ENCODE measurements at regions not wholly inside any gene's neighbourhood (a gene's known extent, or its start where the extent isn't known, plus 50 kb on each side); places are given as distances from the start of the nearest gene placed in this dataset.

DNA sequence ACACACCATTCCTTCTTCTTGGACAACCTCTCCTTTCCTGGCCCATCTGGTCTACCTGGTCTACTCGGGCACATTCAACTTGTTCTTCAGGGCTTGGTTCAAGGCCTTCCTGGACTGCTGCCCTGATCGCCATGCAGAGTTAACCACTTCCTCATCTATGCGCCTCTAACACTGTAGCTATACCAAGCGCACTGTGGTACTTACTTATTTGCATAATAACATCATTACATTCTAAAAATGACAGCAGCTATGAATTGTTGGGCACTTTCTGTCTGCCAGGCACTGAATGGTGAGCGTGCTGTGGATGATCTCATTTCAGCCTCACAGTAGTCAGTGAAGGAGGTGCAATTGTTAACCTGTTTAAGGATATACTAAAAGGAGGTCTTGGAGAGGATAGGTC, 66.9 kb upstream of the SDK2 start:
- peaks cover 0 to 2% (median 0%) of the 10 kb centered on the region in 3 donors for H3K36me3 Mint-ChIP-seq
- H3K9me3 Mint-ChIP-seq = peaks cover 0 to 3% (median 0%) of the 10 kb centered on the region in 9 donors
- DNase-seq (no peak), ATAC-seq (no peak)
- peaks cover 0 to 2% (median 1%) of the 10 kb centered on the region in 5 donors for H3K27me3 Mint-ChIP-seq
- H3K4me1 Mint-ChIP-seq = peaks cover 10 to 19% (median 15%) of the 10 kb centered on the region in 4 donors
- no peak overlapping the region for H3K4me3 Mint-ChIP-seq
- POLR2A ChIA-PET = interaction anchor here (1.3 to 3.0 kb wide), 4 partner anchors 9 to 281 kb away, joined by 3 to 12 read pairs (median 10); no protein-coding TSS in a partner anchor
- H3K27ac Mint-ChIP-seq = peak overlapping the region in 2 of 10 donors; percentile 43 to 52

DNA sequence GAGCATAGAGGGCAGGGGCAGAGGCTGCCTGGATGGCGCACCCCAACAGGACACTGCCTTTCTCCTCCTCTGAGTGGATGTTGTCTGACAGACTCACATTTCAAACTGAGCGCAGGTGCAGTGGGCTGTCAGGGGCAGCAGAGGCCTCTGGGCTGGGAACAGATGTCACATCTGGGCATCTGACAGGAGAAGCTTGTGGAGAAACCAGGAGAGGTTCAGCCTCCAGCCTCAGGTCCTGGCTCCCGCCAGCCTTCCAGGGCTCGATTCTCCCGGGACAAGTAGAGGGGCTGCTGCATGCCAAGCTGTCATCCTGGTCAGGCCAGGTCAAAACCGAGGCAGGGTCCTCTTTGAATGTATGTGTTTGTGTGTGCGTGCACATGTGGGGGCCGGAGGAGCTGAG, 67.7 kb upstream of the SDK2 start:
- peaks cover 0 to 2% (median 0%) of the 10 kb centered on the region in 3 donors for H3K36me3 Mint-ChIP-seq
- H3K9me3 Mint-ChIP-seq = peaks cover 0 to 3% (median 0%) of the 10 kb centered on the region in 9 donors
- DNase-seq = no peak
- peaks cover 0 to 2% (median 1%) of the 10 kb centered on the region in 5 donors for H3K27me3 Mint-ChIP-seq
- no peak for ATAC-seq
- POLR2A ChIA-PET = interaction anchor here (0.5 to 3.0 kb wide), 5 partner anchors 8 to 282 kb away, joined by 3 to 12 read pairs (median 8); no protein-coding TSS in a partner anchor
- no peak overlapping the region for H3K4me3 Mint-ChIP-seq
- peak overlapping the region in 2 of 10 donors; percentile 17 to 23 for H3K27ac Mint-ChIP-seq
- peaks cover 10 to 19% (median 15%) of the 10 kb centered on the region in 4 donors for H3K4me1 Mint-ChIP-seq

DNA sequence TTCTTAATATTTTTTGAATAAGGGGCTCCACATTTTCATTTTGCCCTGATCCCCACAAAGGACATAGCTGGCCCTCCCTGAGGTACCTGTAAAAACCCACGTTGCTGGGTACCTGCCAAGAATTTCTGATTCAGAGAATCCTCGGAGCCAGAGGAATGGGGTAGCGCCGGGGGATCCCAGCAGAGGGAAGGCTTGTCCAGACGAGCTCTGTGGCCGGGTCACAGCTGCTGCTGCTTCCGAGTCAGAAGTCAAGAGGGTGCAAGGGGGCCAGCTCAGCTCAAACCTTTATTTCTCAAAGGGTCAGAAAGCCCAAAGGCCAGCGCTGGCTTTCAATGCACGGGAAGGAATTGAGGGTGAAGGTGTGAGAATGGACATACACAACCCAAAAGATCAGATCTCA, 68.9 kb upstream of the SDK2 start:
- ATAC-seq = no peak
- POLR2A ChIA-PET = no interaction called here

DNA sequence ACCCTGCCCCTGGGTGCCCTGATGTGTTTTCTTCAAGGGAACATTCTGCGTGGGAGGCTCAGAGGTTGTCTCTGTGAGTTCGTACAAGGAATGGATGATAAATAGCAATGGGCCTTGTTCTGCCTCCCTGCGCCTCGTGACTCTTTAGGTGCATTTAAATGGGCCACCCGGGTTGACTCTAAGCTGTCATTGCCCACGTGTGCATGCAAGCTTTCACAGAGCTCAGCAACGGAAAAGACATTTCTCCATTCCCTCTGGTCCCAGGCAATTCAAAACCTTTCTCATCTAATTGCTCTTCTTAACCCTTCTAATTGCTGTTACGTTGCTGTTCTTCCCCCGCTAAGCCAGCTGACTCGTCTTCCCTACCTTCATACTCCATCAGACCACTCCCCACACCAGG, 71.5 kb upstream of the SDK2 start:
- H3K4me1 Mint-ChIP-seq = peaks cover 15 to 36% (median 22%) of the 10 kb centered on the region in 4 donors
- POLR2A ChIA-PET = no interaction called here

More for the DNA sequence above, 68.9 kb upstream of the SDK2 start:
- no peaks in the 10 kb centered on the region for H3K9me3 Mint-ChIP-seq
- H3K4me3 Mint-ChIP-seq = peak overlapping the region in 1 of 10 donors; percentile 71
- peaks cover 0 to 2% (median 1%) of the 10 kb centered on the region in 5 donors for H3K27me3 Mint-ChIP-seq
- no peaks in the 10 kb centered on the region for H3K36me3 Mint-ChIP-seq
- H3K4me1 Mint-ChIP-seq = peaks cover 12 to 19% (median 17%) of the 10 kb centered on the region in 4 donors
- peak overlapping the region in 1 of 10 donors; percentile 51 for H3K27ac Mint-ChIP-seq
- no peak for DNase-seq

DNA sequence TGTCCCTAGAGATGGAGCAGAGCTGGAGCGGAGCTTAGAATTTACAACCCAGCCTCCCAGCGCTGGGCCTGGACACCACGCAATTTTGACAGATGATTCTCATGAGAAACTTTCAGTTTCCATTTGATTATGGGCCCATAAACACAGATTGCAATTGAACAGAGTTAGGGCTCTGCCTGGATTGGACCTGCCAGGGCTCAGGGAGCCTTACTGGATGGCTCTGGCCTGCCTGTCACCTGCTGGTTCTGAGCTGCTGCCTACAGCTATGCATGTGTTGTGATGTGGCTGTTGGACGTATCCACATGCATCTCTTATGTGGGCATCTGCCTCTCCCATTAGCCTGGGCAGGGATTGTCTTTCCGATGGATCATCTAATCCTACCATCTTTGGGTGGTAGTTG, 73.4 kb upstream of the SDK2 start:
- H3K9me3 Mint-ChIP-seq = no peaks in the 10 kb centered on the region
- POLR2A ChIA-PET = interaction anchor here (0.6 to 1.3 kb wide), 3 partner anchors 11 to 133 kb away, joined by 3 to 4 read pairs (median 3); no protein-coding TSS in a partner anchor
- H3K27ac Mint-ChIP-seq = no peak overlapping the region
- H3K4me1 Mint-ChIP-seq = peaks cover 21 to 46% (median 31%) of the 10 kb centered on the region in 4 donors
- peaks cover 0 to 2% (median 0%) of the 10 kb centered on the region in 5 donors for H3K27me3 Mint-ChIP-seq
- no peak for ATAC-seq
- no peak for DNase-seq
- H3K36me3 Mint-ChIP-seq = no peaks in the 10 kb centered on the region
- H3K4me3 Mint-ChIP-seq = no peak overlapping the region

More for the DNA sequence above, 71.5 kb upstream of the SDK2 start:
- peak overlapping the region in 1 of 10 donors; percentile 4 for H3K27ac Mint-ChIP-seq
- DNase-seq (no peak), ATAC-seq (no peak)
- peaks cover 0 to 2% (median 1%) of the 10 kb centered on the region in 5 donors for H3K27me3 Mint-ChIP-seq
- H3K4me3 Mint-ChIP-seq = no peak overlapping the region
- H3K9me3 Mint-ChIP-seq = no peaks in the 10 kb centered on the region
- H3K36me3 Mint-ChIP-seq = no peaks in the 10 kb centered on the region

DNA sequence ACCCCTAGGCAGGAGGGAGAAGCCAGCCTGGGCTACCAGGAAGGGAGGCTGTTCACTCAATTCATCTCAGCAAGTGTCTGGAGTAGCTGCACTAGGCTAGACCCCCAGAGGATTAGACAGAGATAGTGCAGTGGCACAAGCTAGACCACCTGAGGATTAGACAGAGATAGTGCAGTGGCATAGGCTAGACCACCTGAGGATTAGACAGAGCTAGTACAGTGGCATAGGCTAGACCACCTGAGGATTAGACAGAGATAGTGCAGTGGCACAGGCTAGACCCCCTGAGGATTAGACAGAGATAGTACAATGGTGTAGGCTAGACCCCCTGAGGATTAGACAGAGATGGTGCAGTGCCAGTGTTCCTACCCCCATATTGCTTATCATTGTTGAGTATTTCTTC, 74.1 kb upstream of the SDK2 start:
- H3K9me3 Mint-ChIP-seq = no peaks in the 10 kb centered on the region
- H3K36me3 Mint-ChIP-seq = no peaks in the 10 kb centered on the region
- H3K27me3 Mint-ChIP-seq = peaks cover 0 to 2% (median 0%) of the 10 kb centered on the region in 5 donors
- H3K27ac Mint-ChIP-seq = peak overlapping the region in 7 of 10 donors; percentile 34 to 78 (median 55)
- peaks cover 27 to 53% (median 38%) of the 10 kb centered on the region in 4 donors for H3K4me1 Mint-ChIP-seq
- H3K4me3 Mint-ChIP-seq = peak overlapping the region in 1 of 10 donors; percentile 35
- no peak for ATAC-seq
- POLR2A ChIA-PET = interaction anchor here (0.6 to 1.3 kb wide), 3 partner anchors 10 to 134 kb away, joined by 3 to 4 read pairs (median 3); no protein-coding TSS in a partner anchor
- no peak for DNase-seq

DNA sequence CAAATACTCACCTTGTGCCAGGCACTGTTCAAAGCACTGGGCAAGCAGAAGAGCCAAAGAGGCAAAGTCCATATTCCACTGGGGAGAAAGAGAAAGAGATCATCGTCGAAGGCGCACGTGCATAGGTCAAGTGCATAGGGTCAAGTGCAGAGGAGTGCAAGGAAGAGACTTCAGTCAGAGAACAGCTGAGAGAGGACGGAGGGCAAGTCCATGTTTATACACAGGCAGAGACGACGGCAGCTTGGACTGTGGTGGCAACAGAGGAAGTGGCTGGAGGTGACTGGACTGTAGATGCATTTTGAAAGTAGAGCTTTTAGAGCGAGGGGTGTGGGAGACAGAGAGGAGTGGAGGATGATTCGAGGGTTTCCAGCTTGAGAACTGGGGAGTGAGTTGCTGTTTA, 74.7 kb upstream of the SDK2 start:
- no peaks in the 10 kb centered on the region for H3K36me3 Mint-ChIP-seq
- peaks cover 27 to 58% (median 43%) of the 10 kb centered on the region in 4 donors for H3K4me1 Mint-ChIP-seq
- peak overlapping the region in 8 of 10 donors; percentile 12 to 78 (median 54) for H3K27ac Mint-ChIP-seq
- peaks cover 0 to 2% (median 0%) of the 10 kb centered on the region in 5 donors for H3K27me3 Mint-ChIP-seq
- no peaks in the 10 kb centered on the region for H3K9me3 Mint-ChIP-seq
- no peak for DNase-seq
- POLR2A ChIA-PET = interaction anchor here (1.3 kb wide), 1 partner anchor 10 kb away, joined by 4 read pairs; no protein-coding TSS in a partner anchor
- no peak for ATAC-seq
- peak overlapping the region in 1 of 10 donors; percentile 35 for H3K4me3 Mint-ChIP-seq

DNA sequence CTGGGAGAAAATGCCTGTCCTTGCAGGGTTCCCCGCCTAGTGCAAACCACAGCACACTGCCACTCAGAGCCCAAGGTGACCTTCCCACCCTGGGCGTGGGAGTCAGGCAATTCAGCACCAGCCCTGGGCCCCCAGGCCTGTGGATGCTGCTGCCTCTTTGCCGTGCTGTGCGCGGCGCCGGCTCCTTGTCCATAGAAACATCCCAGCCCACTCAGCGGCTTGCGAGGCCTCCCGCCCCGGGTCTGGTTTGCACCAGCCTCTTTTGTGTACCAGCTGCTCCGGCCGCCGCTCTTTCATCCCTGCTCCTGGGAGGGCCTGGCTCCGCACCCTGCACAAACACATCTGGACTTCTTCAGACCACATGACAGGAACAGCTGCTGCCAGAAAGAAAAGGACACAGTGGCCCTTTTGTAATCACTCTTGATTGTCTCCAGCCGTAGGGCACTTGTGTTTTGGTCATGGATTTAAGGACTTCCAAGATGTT, 75.4 kb upstream of the SDK2 start:
- Mint-ChIP-seq H3K27me3 (peaks cover 0 to 2% (median 0%) of the 10 kb centered on the region in 5 donors), H3K36me3 (no peaks in the 10 kb centered on the region), H3K4me3 (peak overlapping the region in 1 of 10 donors; percentile 65), H3K9me3 (no peaks in the 10 kb centered on the region), H3K27ac (peak overlapping the region in 6 of 10 donors; percentile 4 to 90 (median 52)), H3K4me1 (peaks cover 27 to 65% (median 47%) of the 10 kb centered on the region in 4 donors)
- POLR2A ChIA-PET = interaction anchor here (1.5 kb wide), 1 partner anchor 8 kb away, joined by 8 read pairs; no protein-coding TSS in a partner anchor
- DNase-seq (no peak), ATAC-seq (no peak)

DNA sequence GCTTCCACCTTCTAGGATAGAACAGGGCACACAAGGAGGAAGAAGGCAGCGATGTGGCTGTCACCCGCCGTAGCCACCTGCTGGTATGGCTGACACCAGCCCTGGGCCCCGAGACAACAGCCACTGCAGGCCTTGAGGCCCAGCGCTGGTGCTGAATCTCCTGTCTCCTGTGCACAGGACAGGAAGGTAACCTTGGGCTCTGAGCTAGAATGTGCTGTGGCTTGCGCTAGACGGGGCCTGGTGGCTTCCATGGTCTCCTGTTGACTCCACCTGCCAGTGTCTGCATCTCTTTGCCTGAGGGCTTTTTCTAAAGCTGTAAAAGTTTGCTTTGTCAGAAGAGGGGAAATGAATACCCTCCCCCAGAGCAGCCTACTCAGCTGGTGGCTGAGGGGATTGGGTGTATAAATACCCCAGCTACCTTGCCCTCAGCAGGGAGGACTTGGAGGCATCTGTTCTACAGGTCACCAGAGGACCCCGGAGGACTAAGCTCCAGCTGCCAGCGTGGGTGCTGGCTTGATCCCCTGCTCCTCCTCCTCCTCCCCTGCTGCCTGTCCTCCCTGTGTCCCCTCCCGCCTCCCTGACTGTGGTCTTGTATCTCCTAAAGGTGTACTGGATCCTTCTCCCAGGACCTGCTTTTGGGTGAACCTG, 76.1 kb upstream of the SDK2 start:
- H3K9me3 Mint-ChIP-seq = no peaks in the 10 kb centered on the region
- peaks cover 0 to 2% (median 0%) of the 10 kb centered on the region in 5 donors for H3K27me3 Mint-ChIP-seq
- peak overlapping the region in 3 of 10 donors; percentile 19 to 65 (median 50) for H3K4me3 Mint-ChIP-seq
- H3K4me1 Mint-ChIP-seq = peaks cover 27 to 66% (median 48%) of the 10 kb centered on the region in 4 donors
- peak overlapping the region in 8 of 10 donors; percentile 43 to 90 (median 68) for H3K27ac Mint-ChIP-seq
- no peaks in the 10 kb centered on the region for H3K36me3 Mint-ChIP-seq
- DNase-seq = peak in 3 of 10 donors; percentile 19 to 72 (median 66)
- peak; percentile 13 to 16 for ATAC-seq
- POLR2A ChIA-PET = interaction anchor here (0.7 to 3.0 kb wide), 4 partner anchors 9 to 465 kb away, joined by 3 to 14 read pairs (median 6); no protein-coding TSS in a partner anchor

DNA sequence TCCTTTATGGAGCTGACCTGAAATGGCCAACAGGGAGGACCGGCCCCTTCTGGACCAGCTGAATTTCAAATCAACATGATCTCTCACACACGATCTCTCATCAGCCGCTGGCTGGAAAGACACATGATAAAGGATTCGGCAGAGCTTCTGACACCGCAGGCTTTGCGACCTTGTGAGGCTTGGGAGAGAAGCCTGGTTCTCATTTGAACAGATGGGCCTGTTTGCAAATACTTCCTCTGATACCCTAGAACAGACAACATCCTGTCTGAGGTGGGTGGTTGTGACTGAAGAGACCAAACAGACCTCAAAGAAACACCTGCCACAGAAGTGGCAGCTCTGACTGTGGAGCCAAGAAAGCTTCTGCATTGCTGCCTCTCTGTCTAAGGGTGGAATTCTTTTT, 77.9 kb upstream of the SDK2 start:
- POLR2A ChIA-PET = interaction anchor here (0.6 to 3.0 kb wide), 12 partner anchors 8 to 301 kb away, joined by 3 to 14 read pairs (median 4); no protein-coding TSS in a partner anchor
- DNase-seq (peak in 9 of 10 donors; percentile 31 to 86 (median 66)), ATAC-seq (peak; percentile 99)
- Mint-ChIP-seq H3K9me3 (no peaks in the 10 kb centered on the region), H3K27ac (peak overlapping the region; percentile 84 to 98 (median 94)), H3K27me3 (no peaks in the 10 kb centered on the region), H3K4me3 (peak overlapping the region; percentile 46 to 83 (median 74)), H3K4me1 (peaks cover 27 to 66% (median 48%) of the 10 kb centered on the region in 4 donors), H3K36me3 (no peaks in the 10 kb centered on the region)

DNA sequence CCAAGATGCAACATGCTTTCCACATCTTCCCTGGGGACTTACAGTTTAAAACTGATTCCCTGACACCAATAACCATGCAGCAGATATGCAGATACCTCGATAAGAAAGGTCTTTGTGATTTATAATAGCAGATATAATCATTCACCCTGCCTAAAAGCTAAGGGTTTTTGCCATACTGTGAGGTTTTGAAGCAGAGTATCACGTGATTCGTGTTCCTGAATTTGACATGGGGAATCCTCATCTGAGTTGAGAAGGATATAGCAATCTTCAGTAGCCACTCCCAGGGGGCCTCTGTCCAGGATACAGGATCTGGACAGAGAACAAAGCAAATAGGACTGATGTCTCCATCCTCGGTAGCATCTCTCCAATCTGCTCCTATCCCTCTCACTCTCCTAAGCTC, 79.1 kb upstream of the SDK2 start:
- Mint-ChIP-seq H3K36me3 (no peaks in the 10 kb centered on the region), H3K9me3 (no peaks in the 10 kb centered on the region), H3K4me1 (peaks cover 25 to 61% (median 48%) of the 10 kb centered on the region in 4 donors), H3K27me3 (no peaks in the 10 kb centered on the region), H3K27ac (peak overlapping the region in 9 of 10 donors; percentile 23 to 98 (median 91)), H3K4me3 (peak overlapping the region in 6 of 10 donors; percentile 5 to 83 (median 61))
- POLR2A ChIA-PET = interaction anchor here (1.0 to 3.0 kb wide), 6 partner anchors 16 to 132 kb away, joined by 3 to 14 read pairs (median 4); no protein-coding TSS in a partner anchor
- no peak for ATAC-seq
- no peak for DNase-seq

DNA sequence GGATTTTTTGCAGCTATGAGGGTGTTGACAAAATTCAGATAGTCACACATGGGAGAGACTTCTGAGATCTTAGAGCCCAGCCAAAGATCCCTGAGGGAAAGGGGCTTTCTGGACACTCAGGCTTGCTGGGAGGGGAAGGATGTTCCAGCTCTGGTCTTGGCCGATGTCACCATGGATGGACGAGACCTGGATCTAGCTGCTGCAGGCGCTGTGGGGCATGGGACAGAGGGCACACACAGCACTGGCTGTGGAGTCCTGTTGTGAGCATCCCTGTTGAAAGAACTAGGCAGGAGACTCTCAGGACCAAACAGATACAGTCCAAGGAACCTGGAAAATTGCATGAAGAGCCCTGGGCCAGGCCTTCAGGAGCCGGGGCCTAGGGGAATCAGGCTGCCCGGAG, 80.1 kb upstream of the SDK2 start:
- no peaks in the 10 kb centered on the region for H3K9me3 Mint-ChIP-seq
- H3K27me3 Mint-ChIP-seq = no peaks in the 10 kb centered on the region
- peaks cover 22 to 50% (median 44%) of the 10 kb centered on the region in 4 donors for H3K4me1 Mint-ChIP-seq
- no peak for DNase-seq
- H3K36me3 Mint-ChIP-seq = no peaks in the 10 kb centered on the region
- no peak overlapping the region for H3K4me3 Mint-ChIP-seq
- peak overlapping the region in 3 of 10 donors; percentile 31 to 89 (median 74) for H3K27ac Mint-ChIP-seq
- ATAC-seq = no peak
- POLR2A ChIA-PET = interaction anchor here (1.1 kb wide), 2 partner anchors 69 to 133 kb away, joined by 3 to 4 read pairs; no protein-coding TSS in a partner anchor
